GM12892 (cell line): ENCODE measurements at regions not wholly inside any gene's neighbourhood (a gene's known extent, or its start where the extent isn't known, plus 50 kb on each side); places are given as distances from the start of the nearest gene placed in this dataset.
"Not testable (repeated sequence)": the region's sequence is repeated elsewhere in the genome, so short reads cannot be mapped to it uniquely, and the experiment has no call there.

Experiments used
- DNase-seq: peaks from one replicate; pipeline ENCODE4 v3.0.0; 2011; ENCODE audit not compliant: insufficient read length
- FAIRE-seq: peaks from 2 replicates; lab custom pipeline; 2011; peaks lifted over from hg19 to GRCh38; lab: Jason Lieb, UNC
- POLR2A ChIP-seq: IDR thresholded peaks from 2 replicates; pipeline ENCODE4 v1.6.1; 2011; ENCODE audit warnings: low read depth, low read length, control low read depth
- POLR2AphosphoS5 ChIP-seq: IDR thresholded peaks from 2 replicates; pipeline ENCODE4 v1.6.1; 2011; ENCODE audit warnings: low read depth, low read length, control low read depth
- TAF1 ChIP-seq: IDR thresholded peaks from 2 replicates; pipeline ENCODE4 v1.6.1; 2011; ENCODE audit warnings: low read depth, mild to moderate bottlenecking, control low read depth, low read length, borderline replicate concordance

DNA sequence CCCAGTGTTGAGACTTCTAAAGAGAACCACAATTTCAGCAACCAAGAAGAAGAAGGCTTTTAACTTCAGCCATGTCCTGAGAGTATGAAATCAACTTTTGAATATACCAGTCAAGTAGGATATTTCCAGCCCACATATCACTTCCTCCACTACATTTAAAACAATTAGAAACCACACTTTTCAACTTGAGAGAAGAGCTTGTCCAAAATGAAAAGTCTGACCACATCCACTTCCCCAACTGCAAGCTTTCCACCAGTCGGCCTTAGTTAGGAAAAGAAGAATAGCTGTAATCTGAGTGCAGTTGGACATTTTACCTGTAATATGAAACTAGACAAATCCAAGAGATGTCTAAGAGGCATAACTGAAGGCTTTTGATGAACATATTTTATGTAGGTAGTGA is 101.9 kb upstream of the SLC7A11 start:
- DNase-seq (no peak), FAIRE-seq (no peak)
- TF ChIP-seq POLR2A (no peak), TAF1 (no peak), POLR2AphosphoS5 (no peak)

DNA sequence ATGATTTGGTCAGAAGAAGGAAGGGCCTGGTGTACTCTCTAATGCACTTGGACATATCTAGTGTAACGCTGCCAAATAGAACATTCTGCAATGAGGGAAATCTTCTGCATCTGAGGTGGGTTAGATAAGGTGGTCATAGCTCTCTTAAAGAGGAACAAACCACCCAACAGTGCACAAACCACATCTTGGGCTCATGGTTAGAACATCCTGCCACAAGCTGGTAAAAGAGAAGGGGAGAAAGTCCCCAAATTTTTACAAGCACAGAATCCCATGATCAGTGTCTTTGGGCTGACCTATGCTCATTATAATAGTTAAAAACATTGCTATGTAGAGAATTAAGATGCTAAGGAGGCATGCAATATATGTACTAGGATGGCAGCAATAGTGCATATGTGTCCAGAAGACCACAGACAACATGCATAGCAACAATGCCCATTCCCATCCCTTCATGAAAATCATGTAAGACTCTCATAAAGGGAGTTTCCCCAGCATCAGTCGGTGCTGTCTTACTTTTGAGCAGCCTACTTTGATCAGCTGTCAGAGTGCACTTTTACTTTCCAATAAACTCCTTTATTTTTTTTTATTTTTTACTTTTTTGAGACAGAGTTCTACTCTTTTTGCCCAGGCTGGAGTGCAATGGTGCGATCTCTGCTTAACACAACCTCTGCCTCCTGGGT is 99.7 kb upstream of the SLC7A11 start:
- no peak for DNase-seq
- FAIRE-seq: no peak

DNA sequence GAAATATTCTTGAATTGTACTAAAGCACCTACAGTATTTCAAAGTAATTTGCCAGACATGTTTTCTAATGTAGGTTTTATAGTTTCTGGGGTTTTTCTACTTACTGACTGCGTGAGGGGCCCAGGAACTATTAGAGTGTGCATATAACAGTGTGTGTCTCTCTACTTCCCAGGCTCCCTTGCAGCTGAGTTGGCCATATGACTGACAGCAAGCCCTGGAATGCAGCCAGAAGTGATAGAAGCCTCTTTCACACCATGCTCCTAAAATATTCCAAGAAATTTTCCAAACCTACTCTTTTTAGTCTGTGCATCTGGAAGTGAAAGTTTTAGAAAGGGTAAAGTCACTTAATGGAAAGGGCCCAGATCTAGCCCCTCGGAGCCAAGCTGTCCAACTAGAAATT is 96.7 kb upstream of the SLC7A11 start:
- FAIRE-seq (no peak), DNase-seq (no peak)
- TF ChIP-seq TAF1: no peak
- TF ChIP-seq POLR2AphosphoS5: no peak
- TF ChIP-seq POLR2A: no peak

More for the DNA sequence above, 99.7 kb upstream of the SLC7A11 start:
- TF ChIP-seq TAF1 (no peak), POLR2AphosphoS5 (no peak), POLR2A (no peak)

GRCh38 chr4:138338222-138338621 is 96.1 kb upstream of the SLC7A11 start:
- not testable (repeated sequence) for DNase-seq, FAIRE-seq

- TF ChIP-seq TAF1 (no peak), POLR2A (no peak), POLR2AphosphoS5 (no peak)
- no peak for DNase-seq
- no peak for FAIRE-seq
These were observed 92.3 kb upstream of the SLC7A11 start for GRCh38 chr4:138334346-138335016.

GRCh38 chr4:138332415-138332814 is 90.3 kb upstream of the SLC7A11 start:
- FAIRE-seq, DNase-seq: not testable (repeated sequence)

DNA sequence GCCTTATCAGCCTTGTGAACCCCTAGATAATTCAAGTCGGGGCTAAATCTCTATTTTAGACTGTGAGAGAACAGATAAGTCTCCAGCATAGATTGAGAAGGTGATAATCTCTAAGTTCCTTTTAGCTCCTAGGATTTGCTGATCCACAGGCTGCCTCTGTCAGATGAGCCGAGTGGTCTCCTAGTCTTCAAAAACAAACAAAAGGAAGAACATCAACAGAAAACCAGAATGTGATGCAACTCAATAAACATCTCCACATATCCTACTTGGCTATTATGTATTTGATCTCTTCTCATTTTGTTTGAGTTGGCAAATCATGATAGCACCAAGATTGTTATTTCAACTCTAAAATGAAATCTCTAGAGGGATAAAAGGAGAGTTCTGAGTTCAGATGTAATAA is 88.4 kb upstream of the SLC7A11 start:
- TF ChIP-seq TAF1 (no peak), POLR2AphosphoS5 (no peak), POLR2A (no peak)
- no peak for FAIRE-seq

GRCh38 chr4:138329506-138330070 is 87.4 kb upstream of the SLC7A11 start:
- no peak for DNase-seq
- FAIRE-seq: no peak
- TF ChIP-seq POLR2AphosphoS5 (no peak), POLR2A (no peak), TAF1 (no peak)

More for the DNA sequence above, 88.4 kb upstream of the SLC7A11 start:
- no peak for DNase-seq

GRCh38 chr4:138327338-138327737 is 85.2 kb upstream of the SLC7A11 start:
- DNase-seq (no peak), FAIRE-seq (no peak)
- TF ChIP-seq POLR2A (no peak), TAF1 (no peak), POLR2AphosphoS5 (no peak)

DNA sequence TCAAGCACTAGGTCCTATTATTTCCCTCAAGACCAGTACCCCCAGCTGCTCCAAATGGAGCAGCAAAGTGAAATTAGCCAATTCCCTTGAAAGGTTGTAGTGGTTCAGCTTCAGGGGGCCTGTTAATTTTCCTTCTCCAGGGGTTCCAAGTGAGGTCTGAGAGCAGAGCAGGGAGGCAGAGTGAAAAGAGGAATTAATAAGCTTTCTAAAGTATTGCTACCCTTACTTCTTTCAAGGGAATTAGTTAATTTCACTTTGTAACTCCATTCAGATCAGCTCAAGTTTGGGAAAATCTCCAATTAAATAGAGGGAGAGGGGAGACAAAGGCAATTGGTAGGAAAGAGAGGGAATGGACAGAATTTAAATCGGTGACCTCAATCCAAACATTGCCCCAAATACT is 78.7 kb upstream of the SLC7A11 start:
- no peak for TF ChIP-seq POLR2AphosphoS5
- TF ChIP-seq POLR2A: no peak
- TF ChIP-seq TAF1: no peak
- FAIRE-seq (no peak), DNase-seq (no peak)

DNA sequence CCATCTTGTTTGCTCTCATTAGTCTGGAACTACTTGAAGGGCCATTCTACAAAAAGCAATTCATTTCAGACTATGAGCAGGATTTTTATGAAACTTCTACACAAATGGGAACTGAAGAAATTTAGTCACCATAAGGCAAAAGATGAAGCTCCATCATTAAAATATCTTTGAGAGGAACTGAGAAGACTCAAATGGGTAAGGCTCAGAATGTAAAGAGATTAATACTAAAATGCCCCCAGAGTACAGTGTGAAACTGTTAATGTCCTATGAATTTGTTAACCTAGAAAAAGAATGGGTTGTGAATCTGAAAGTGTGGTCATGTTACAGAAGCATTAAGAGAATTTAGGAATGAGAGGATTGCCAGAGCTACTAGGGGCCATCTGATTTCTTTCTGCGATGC is 77.9 kb upstream of the SLC7A11 start:
- DNase-seq (no peak), FAIRE-seq (no peak)
- TF ChIP-seq POLR2A: no peak
- TF ChIP-seq POLR2AphosphoS5: no peak
- TF ChIP-seq TAF1: no peak

DNA sequence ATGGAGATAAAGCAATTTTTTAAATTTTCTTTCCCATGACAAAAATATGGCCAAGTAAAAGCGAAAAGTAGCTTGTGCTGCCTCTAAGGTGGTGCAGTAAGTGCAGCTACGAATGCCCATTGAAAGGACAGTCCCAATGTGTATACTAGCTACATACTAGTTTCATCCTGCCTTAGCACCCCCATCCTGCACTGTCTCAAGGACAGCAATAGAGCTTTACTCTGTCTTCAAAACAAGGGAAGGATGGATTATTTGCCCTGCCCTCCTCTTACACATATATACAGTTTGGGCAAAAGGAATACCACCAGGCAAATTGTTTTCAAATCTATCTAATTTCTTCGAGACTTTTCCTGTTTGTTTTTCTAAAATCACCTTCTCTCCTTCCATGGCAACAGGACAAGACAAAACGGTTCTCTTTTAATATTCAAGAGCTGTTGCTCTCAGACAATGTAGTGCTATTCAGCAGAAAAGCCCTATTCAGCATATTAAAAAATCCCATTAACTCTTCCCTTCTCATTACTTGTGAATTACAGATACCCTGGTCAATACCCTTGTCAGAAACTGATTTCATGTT is 75.1 kb upstream of the SLC7A11 start:
- TF ChIP-seq POLR2AphosphoS5 (no peak), TAF1 (no peak), POLR2A (no peak)
- DNase-seq (no peak), FAIRE-seq (no peak)
